ENCODE measurements at regions not wholly inside any gene's neighbourhood (a gene's known extent, or its start where the extent isn't known, plus 50 kb on each side); places are given as distances from the start of the nearest gene placed in this dataset.

DNA sequence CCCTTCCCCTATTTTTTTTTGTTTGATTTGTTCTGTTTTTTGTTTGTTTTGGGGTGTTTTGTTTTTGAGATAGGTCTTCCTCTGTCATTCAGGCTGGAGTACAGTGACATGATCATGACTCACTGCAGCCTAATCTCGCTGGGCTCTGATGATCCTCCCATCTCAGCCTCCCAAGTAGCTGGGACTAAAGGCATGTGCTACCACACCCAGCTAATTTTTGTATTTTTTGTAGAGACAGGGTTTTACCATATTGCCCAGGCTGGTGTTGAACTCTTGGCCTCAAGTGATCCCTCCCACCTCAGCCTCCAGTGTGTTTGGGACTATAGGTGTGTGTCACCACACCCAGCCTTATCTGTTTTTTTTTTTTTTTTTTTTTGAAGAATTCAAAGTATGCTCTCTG is 605.4 kb downstream of the DNAH5 start:
- TF ChIP-seq CTCF (conservative IDR thresholded peaks at IDR 0.05; ENCODE audit: low read length): no peak
- TF ChIP-seq EZH2phosphoT487 (IDR thresholded peaks at IDR 0.05; ENCODE audit: borderline replicate concordance, low read depth, low read length): no peak
